Loucy (cell line): ENCODE measurements at regions not wholly inside any gene's neighbourhood (a gene's known extent, or its start where the extent isn't known, plus 50 kb on each side); places are given as distances from the start of the nearest gene placed in this dataset.
A peak's percentile ranks its signal among the peaks of the same experiment; 100 is the strongest.

Experiments
- H2AFZ ChIP-seq: fragments of 200-600 bp; sonication (generic); 2 replicates; pipeline ENCODE4 v1.6.0; 2016; ENCODE audit warnings: antibody characterized with exemption, mild to moderate bottlenecking, low read length, moderate library complexity
- H3F3A ChIP-seq: fragments of 200-600 bp; 2 replicates; pipeline ENCODE4 v1.6.0; 2016; ENCODE audit warnings: antibody characterized with exemption, low read depth, mild to moderate bottlenecking
- H3K27me3 ChIP-seq: fragments of 200-600 bp; sonication (generic); 2 replicates; pipeline ENCODE4 v1.6.1; 2014; ENCODE audit warnings: low read length, mild to moderate bottlenecking; ENCODE audit not compliant: insufficient read depth, poor library complexity, severe bottlenecking
- H3K36me3 ChIP-seq: fragments of 200-600 bp; sonication (generic); 2 replicates; pipeline ENCODE4 v1.6.1; 2016; ENCODE audit warnings: low read length; ENCODE audit not compliant: insufficient read depth
- H3K4me1 ChIP-seq: fragments of 200-600 bp; sonication (generic); 2 replicates; pipeline ENCODE4 v1.5.1; 2014; ENCODE audit warnings: low read length, mild to moderate bottlenecking; ENCODE audit not compliant: insufficient read depth, poor library complexity, severe bottlenecking
- H3K4me2 ChIP-seq: fragments of 200-600 bp; sonication (generic); 2 replicates; pipeline ENCODE4 v1.6.0; 2014; ENCODE audit warnings: antibody characterized with exemption, low read length, low read depth, mild to moderate bottlenecking; ENCODE audit not compliant: poor library complexity, severe bottlenecking
- H3K4me3 ChIP-seq: fragments of 200-600 bp; sonication (generic); 2 replicates; pipeline ENCODE4 v1.5.1; 2014; ENCODE audit warnings: low read length, mild to moderate bottlenecking, mixed read lengths; ENCODE audit not compliant: poor library complexity, severe bottlenecking
- H3K79me2 ChIP-seq: fragments of 200-600 bp; sonication (generic); 2 replicates; pipeline ENCODE4 v1.6.1; 2014; ENCODE audit warnings: low read length; ENCODE audit not compliant: insufficient read depth
- H3K9ac ChIP-seq: fragments of 200-600 bp; sonication (generic); 2 replicates; pipeline ENCODE4 v1.6.0; 2014; ENCODE audit warnings: mild to moderate bottlenecking, low read depth, low read length, moderate library complexity; ENCODE audit not compliant: poor library complexity, severe bottlenecking
- H3K9me2 ChIP-seq: fragments of 200-600 bp; sonication (generic); replicated peaks from 2 replicates; pipeline ENCODE4 v1.6.1; 2016; ENCODE audit warnings: low read depth, low read length, mixed read lengths
- H3K9me3 ChIP-seq: fragments of 200-600 bp; sonication (generic); 2 replicates; pipeline ENCODE4 v1.6.1; 2014; ENCODE audit warnings: mild to moderate bottlenecking, antibody characterized with exemption, low read length, low read depth; ENCODE audit not compliant: insufficient read depth
- H4K20me1 ChIP-seq: fragments of 200-600 bp; sonication (generic); 2 replicates; pipeline ENCODE4 v1.6.0; 2014; ENCODE audit warnings: antibody characterized with exemption, low read length, mild to moderate bottlenecking; ENCODE audit not compliant: insufficient read depth, poor library complexity, severe bottlenecking
- CTCF ChIP-seq: fragments of 200-600 bp; sonication (generic); conservative IDR thresholded peaks from 2 replicates; pipeline ENCODE4 v1.5.1; 2014; ENCODE audit warnings: mild to moderate bottlenecking, antibody characterized with exemption, low read length
- EZH2phosphoT487 ChIP-seq: fragments of 200-600 bp; IDR thresholded peaks from 2 replicates; pipeline ENCODE4 v1.6.1; 2018; ENCODE audit warnings: antibody characterized with exemption, mild to moderate bottlenecking, moderate library complexity, borderline replicate concordance

GRCh38 chr16:54817432-54817831, 113.2 kb upstream of the IRX5 start:
- peak; percentile 62 for TF ChIP-seq CTCF
- no peak for TF ChIP-seq EZH2phosphoT487
- Histone ChIP-seq H3K79me2 (no peaks in the 10 kb centered on the region), H4K20me1 (no peaks in the 10 kb centered on the region), H3K9me2 (no peaks in the 10 kb centered on the region), H3K27me3 (no peaks in the 10 kb centered on the region), H3K4me1 (no peaks in the 10 kb centered on the region), H3K4me3 (no peak overlapping the region), H3F3A (no peaks in the 10 kb centered on the region), H3K9me3 (no peaks in the 10 kb centered on the region), H3K36me3 (no peaks in the 10 kb centered on the region), H3K9ac (no peak overlapping the region), H2AFZ (no peak overlapping the region), H3K4me2 (no peak overlapping the region)

- Histone ChIP-seq H3K4me1 (no peaks in the 10 kb centered on the region), H4K20me1 (no peaks in the 10 kb centered on the region), H3F3A (no peaks in the 10 kb centered on the region), H3K9ac (no peak overlapping the region), H3K9me3 (no peaks in the 10 kb centered on the region), H3K36me3 (no peaks in the 10 kb centered on the region), H3K4me3 (no peak overlapping the region), H3K4me2 (no peak overlapping the region), H3K9me2 (no peaks in the 10 kb centered on the region), H3K27me3 (no peaks in the 10 kb centered on the region), H2AFZ (no peak overlapping the region), H3K79me2 (no peaks in the 10 kb centered on the region)
- TF ChIP-seq CTCF (no peak), EZH2phosphoT487 (no peak)
These were observed 114.2 kb upstream of the IRX5 start for GRCh38 chr16:54816471-54816870.

GRCh38 chr16:54815177-54815576, 115.5 kb upstream of the IRX5 start:
- H3K4me2 ChIP-seq, result no peak overlapping the region
- H3K4me3 ChIP-seq, result no peak overlapping the region
- H3K9me2 ChIP-seq, result no peaks in the 10 kb centered on the region
- no peaks in the 10 kb centered on the region for H3K27me3 ChIP-seq
- no peaks in the 10 kb centered on the region for H3F3A ChIP-seq
- TF ChIP-seq EZH2phosphoT487 (no peak), CTCF (no peak)
- no peaks in the 10 kb centered on the region for H3K79me2 ChIP-seq
- H2AFZ ChIP-seq, result no peak overlapping the region
- H4K20me1 ChIP-seq, result no peaks in the 10 kb centered on the region
- H3K9ac ChIP-seq, result no peak overlapping the region
- no peaks in the 10 kb centered on the region for H3K36me3 ChIP-seq
- no peaks in the 10 kb centered on the region for H3K9me3 ChIP-seq
- H3K4me1 ChIP-seq, result no peaks in the 10 kb centered on the region
